Spinal cord (tissue), 9 donors: ENCODE measurements at regions not wholly inside any gene's neighbourhood (a gene's known extent, or its start where the extent isn't known, plus 50 kb on each side); places are given as distances from the start of the nearest gene placed in this dataset.
"Not testable (repeated sequence)": the region's sequence is repeated elsewhere in the genome, so short reads cannot be mapped to it uniquely, and the experiment has no call there.

Experiments
- DNase-seq, 6 donors: peaks; one replicate each; pipeline versions ENCODE4 v3.0.0 to v3.0.0-alpha.2; 2013 to 2015; ENCODE audit warnings: low spot score in 6 of 6, low read depth in 4 of 6
- H3K27ac ChIP-seq: one replicate; pipeline ENCODE4 v1.5.1; 2013; ENCODE audit warnings: low read depth, low read length, control low read depth
- H3K27me3 ChIP-seq: one replicate; pipeline ENCODE4 v1.6.1; 2013; ENCODE audit warnings: low read length; ENCODE audit not compliant: control insufficient read depth, insufficient read depth
- H3K36me3 ChIP-seq: one replicate; pipeline ENCODE4 v1.6.1; 2013; ENCODE audit warnings: low read length; ENCODE audit not compliant: control insufficient read depth, insufficient read depth
- H3K4me1 ChIP-seq: one replicate; pipeline ENCODE4 v1.6.1; 2013; ENCODE audit warnings: low read length; ENCODE audit not compliant: control insufficient read depth, insufficient read depth
- H3K4me3 ChIP-seq: one replicate; pipeline ENCODE4 v1.5.1; 2013; ENCODE audit warnings: low read depth, low read length, control low read depth
- H3K9me3 ChIP-seq: one replicate; pipeline ENCODE4 v1.6.1; 2013; ENCODE audit warnings: low read length; ENCODE audit not compliant: control insufficient read depth, insufficient read depth
- WGBS: methylation state at CpG from one replicate; pipeline ENCODE4 v1.1.5; 2013; ENCODE audit warnings: missing lambda C conversion rate; ENCODE audit not compliant: insufficient coverage; 5-methylcytosine and 5-hydroxymethylcytosine counted together
- donor health status: healthy.

GRCh38 chr20:30496656-30497055 lies 760.8 kb upstream of the DEFB115 start:
- H3K27me3 ChIP-seq, H3K36me3 ChIP-seq, H3K9me3 ChIP-seq, H3K4me3 ChIP-seq, H3K4me1 ChIP-seq, DNase-seq, H3K27ac ChIP-seq: not testable (repeated sequence)
- WGBS = 74% methylated on average over 4 of the region's 16 CpGs

GRCh38 chr20:30497191-30497590 lies 760.3 kb upstream of the DEFB115 start:
- not testable (repeated sequence) for H3K36me3 ChIP-seq, H3K27me3 ChIP-seq, H3K4me1 ChIP-seq, H3K27ac ChIP-seq, DNase-seq, H3K9me3 ChIP-seq, H3K4me3 ChIP-seq
- 95% methylated on average over 8 of the region's 15 CpGs for WGBS

GRCh38 chr20:30499123-30499522 lies 758.3 kb upstream of the DEFB115 start:
- H3K4me3 ChIP-seq = no peak overlapping the region
- H3K27me3 ChIP-seq = no peaks in the 10 kb centered on the region
- no peaks in the 10 kb centered on the region for H3K36me3 ChIP-seq
- no peak for DNase-seq
- 86% methylated on average over 1 of the region's 1 CpG for WGBS
- H3K9me3 ChIP-seq = no peaks in the 10 kb centered on the region
- H3K4me1 ChIP-seq = no peaks in the 10 kb centered on the region
- H3K27ac ChIP-seq = no peak overlapping the region

- not testable (repeated sequence) for H3K36me3 ChIP-seq, DNase-seq, H3K9me3 ChIP-seq, H3K27ac ChIP-seq, H3K27me3 ChIP-seq, H3K4me1 ChIP-seq, H3K4me3 ChIP-seq
- WGBS = 35% methylated on average over 4 of the region's 26 CpGs
These were observed 757.6 kb upstream of the DEFB115 start for GRCh38 chr20:30499716-30500446.

GRCh38 chr20:30500447-30500820 lies 757.0 kb upstream of the DEFB115 start:
- not testable (repeated sequence) for H3K4me1 ChIP-seq, H3K27me3 ChIP-seq, H3K36me3 ChIP-seq, H3K27ac ChIP-seq, H3K9me3 ChIP-seq, H3K4me3 ChIP-seq
- peak in 3 of 6 donors; percentile 3 to 26 (median 6) for DNase-seq
- 40% methylated on average over 2 of the region's 11 CpGs for WGBS

- H3K9me3 ChIP-seq = no peaks in the 10 kb centered on the region
- H3K4me1 ChIP-seq = no peaks in the 10 kb centered on the region
- H3K36me3 ChIP-seq = no peaks in the 10 kb centered on the region
- H3K27me3 ChIP-seq = no peaks in the 10 kb centered on the region
- no peak overlapping the region for H3K27ac ChIP-seq
- DNase-seq = no peak
- no peak overlapping the region for H3K4me3 ChIP-seq
- 80% methylated on average over 23 of the region's 23 CpGs for WGBS
These were observed 756.5 kb upstream of the DEFB115 start for GRCh38 chr20:30500829-30501440.

GRCh38 chr20:30502670-30503069 lies 754.8 kb upstream of the DEFB115 start:
- DNase-seq = no peak
- Histone ChIP-seq H3K27ac (no peak overlapping the region), H3K9me3 (no peaks in the 10 kb centered on the region)

GRCh38 chr20:30503204-30503603 lies 754.3 kb upstream of the DEFB115 start:
- H3K4me3 ChIP-seq, H3K27me3 ChIP-seq, H3K9me3 ChIP-seq, H3K27ac ChIP-seq, H3K36me3 ChIP-seq, DNase-seq, H3K4me1 ChIP-seq: not testable (repeated sequence)
- 57% methylated on average over 1 of the region's 1 CpG for WGBS

More at GRCh38 chr20:30502670-30503069, 754.8 kb upstream of the DEFB115 start:
- Histone ChIP-seq H3K4me3 (no peak overlapping the region), H3K36me3 (no peaks in the 10 kb centered on the region), H3K27me3 (no peaks in the 10 kb centered on the region), H3K4me1 (no peaks in the 10 kb centered on the region)

- Histone ChIP-seq H3K4me1 (no peaks in the 10 kb centered on the region), H3K4me3 (no peak overlapping the region), H3K9me3 (no peaks in the 10 kb centered on the region), H3K27ac (no peak overlapping the region), H3K36me3 (no peaks in the 10 kb centered on the region), H3K27me3 (no peaks in the 10 kb centered on the region)
- no peak for DNase-seq
- 66% methylated on average over 3 of the region's 3 CpGs for WGBS
These were observed 753.4 kb upstream of the DEFB115 start for GRCh38 chr20:30503992-30504570.

- H3K4me1 ChIP-seq = no peaks in the 10 kb centered on the region
- H3K36me3 ChIP-seq = no peaks in the 10 kb centered on the region
- WGBS = 91% methylated on average over 8 of the region's 9 CpGs
- H3K27ac ChIP-seq = no peak overlapping the region
- H3K9me3 ChIP-seq = no peaks in the 10 kb centered on the region
- no peak for DNase-seq
- no peak overlapping the region for H3K4me3 ChIP-seq
- no peaks in the 10 kb centered on the region for H3K27me3 ChIP-seq
These were observed 751.9 kb upstream of the DEFB115 start for GRCh38 chr20:30505566-30505965.
